Adipocyte (in vitro differentiated cells): ENCODE measurements at regions not wholly inside any gene's neighbourhood (a gene's known extent, or its start where the extent isn't known, plus 50 kb on each side); places are given as distances from the start of the nearest gene placed in this dataset.
"Not testable (repeated sequence)": the region's sequence is repeated elsewhere in the genome, so short reads cannot be mapped to it uniquely, and the experiment has no call there.

Source experiments
- DNase-seq: peaks from one replicate; pipeline ENCODE4 v3.0.0-alpha.2; 2015; ENCODE audit warnings: low read depth
- H3K27me3 ChIP-seq: replicated peaks from 2 replicates; pipeline ENCODE4 v1.7.0; 2013; ENCODE audit warnings: mild to moderate bottlenecking, low read length, moderate library complexity; ENCODE audit not compliant: control insufficient read depth, insufficient read depth
- H3K36me3 ChIP-seq: 2 replicates; pipeline ENCODE4 v1.7.0; 2013; ENCODE audit warnings: low read length, mild to moderate bottlenecking, moderate library complexity; ENCODE audit not compliant: control insufficient read depth, insufficient read depth, severe bottlenecking
- H3K4me1 ChIP-seq: 2 replicates; pipeline ENCODE4 v1.7.0; 2013; ENCODE audit warnings: mild to moderate bottlenecking, low read length, moderate library complexity; ENCODE audit not compliant: control insufficient read depth, insufficient read depth
- H3K4me3 ChIP-seq: 2 replicates; pipeline ENCODE4 v1.7.0; 2013; ENCODE audit warnings: mild to moderate bottlenecking, low read length, moderate library complexity
- H3K9ac ChIP-seq: 2 replicates; pipeline ENCODE4 v1.7.0; 2013; ENCODE audit warnings: mild to moderate bottlenecking, low read length, moderate library complexity
- H3K9me3 ChIP-seq: 2 replicates; pipeline ENCODE4 v1.7.0; 2013; ENCODE audit warnings: mild to moderate bottlenecking, low read length, moderate library complexity; ENCODE audit not compliant: control insufficient read depth

- Histone ChIP-seq H3K4me1 (no peaks in the 10 kb centered on the region), H3K9ac (no peak overlapping the region), H3K9me3 (no peaks in the 10 kb centered on the region), H3K27me3 (peaks cover 38% of the 10 kb centered on the region), H3K36me3 (no peaks in the 10 kb centered on the region), H3K4me3 (no peak overlapping the region)
- peak; percentile 41 for DNase-seq
These were observed 203.8 kb upstream of the RAI14 start for GRCh38 chr5:34452170-34452828.

GRCh38 chr5:34455098-34455497, 201.0 kb upstream of the RAI14 start:
- Histone ChIP-seq H3K9me3 (peaks cover 7% of the 10 kb centered on the region), H3K9ac (no peak overlapping the region), H3K4me3 (no peak overlapping the region), H3K27me3 (peaks cover 26% of the 10 kb centered on the region), H3K36me3 (no peaks in the 10 kb centered on the region), H3K4me1 (no peaks in the 10 kb centered on the region)
- DNase-seq, result no peak

GRCh38 chr5:34459908-34460307, 196.2 kb upstream of the RAI14 start:
- no peak for DNase-seq

GRCh38 chr5:34460496-34460895, 195.6 kb upstream of the RAI14 start:
- Histone ChIP-seq H3K27me3 (no peaks in the 10 kb centered on the region), H3K4me3 (no peak overlapping the region), H3K9ac (no peak overlapping the region), H3K9me3 (peaks cover 12% of the 10 kb centered on the region), H3K36me3 (no peaks in the 10 kb centered on the region), H3K4me1 (no peaks in the 10 kb centered on the region)
- DNase-seq, result peak; percentile 75

More at GRCh38 chr5:34459908-34460307, 196.2 kb upstream of the RAI14 start:
- H3K27me3 ChIP-seq, result no peaks in the 10 kb centered on the region
- H3K9ac ChIP-seq, result no peak overlapping the region
- peaks cover 12% of the 10 kb centered on the region for H3K9me3 ChIP-seq
- H3K36me3 ChIP-seq, result no peaks in the 10 kb centered on the region
- no peaks in the 10 kb centered on the region for H3K4me1 ChIP-seq
- no peak overlapping the region for H3K4me3 ChIP-seq

- Histone ChIP-seq H3K9me3 (peaks cover 9% of the 10 kb centered on the region), H3K4me1 (no peaks in the 10 kb centered on the region), H3K9ac (no peak overlapping the region), H3K4me3 (no peak overlapping the region), H3K36me3 (no peaks in the 10 kb centered on the region), H3K27me3 (no peaks in the 10 kb centered on the region)
- DNase-seq, result peak; percentile 22
These were observed 191.3 kb upstream of the RAI14 start for GRCh38 chr5:34464829-34465228.

GRCh38 chr5:34465301-34465700, 190.8 kb upstream of the RAI14 start:
- H3K36me3 ChIP-seq, H3K9ac ChIP-seq, H3K4me1 ChIP-seq, H3K9me3 ChIP-seq, H3K27me3 ChIP-seq: not testable (repeated sequence)
- DNase-seq, result peak; percentile 87
- H3K4me3 ChIP-seq, result peak overlapping the region; percentile 66

- not testable (repeated sequence) for H3K4me1 ChIP-seq, DNase-seq, H3K9me3 ChIP-seq, H3K27me3 ChIP-seq, H3K4me3 ChIP-seq, H3K9ac ChIP-seq, H3K36me3 ChIP-seq
These were observed 189.4 kb upstream of the RAI14 start for GRCh38 chr5:34466519-34467388.

- Histone ChIP-seq H3K4me3 (no peak overlapping the region), H3K9ac (no peak overlapping the region)
- no peak for DNase-seq
These were observed 188.7 kb upstream of the RAI14 start for GRCh38 chr5:34467436-34467835.

GRCh38 chr5:34467984-34468383, 188.1 kb upstream of the RAI14 start:
- not testable (repeated sequence) for H3K9me3 ChIP-seq, H3K4me3 ChIP-seq, H3K4me1 ChIP-seq, H3K9ac ChIP-seq, DNase-seq, H3K36me3 ChIP-seq, H3K27me3 ChIP-seq

More at GRCh38 chr5:34467436-34467835, 188.7 kb upstream of the RAI14 start:
- no peaks in the 10 kb centered on the region for H3K36me3 ChIP-seq
- H3K27me3 ChIP-seq, result no peaks in the 10 kb centered on the region
- peaks cover 7% of the 10 kb centered on the region for H3K9me3 ChIP-seq
- H3K4me1 ChIP-seq, result no peaks in the 10 kb centered on the region

- no peak overlapping the region for H3K9ac ChIP-seq
- no peaks in the 10 kb centered on the region for H3K36me3 ChIP-seq
- no peaks in the 10 kb centered on the region for H3K4me1 ChIP-seq
- H3K27me3 ChIP-seq, result no peaks in the 10 kb centered on the region
- no peak overlapping the region for H3K4me3 ChIP-seq
- no peak for DNase-seq
- H3K9me3 ChIP-seq, result peaks cover 7% of the 10 kb centered on the region
These were observed 186.2 kb upstream of the RAI14 start for GRCh38 chr5:34469971-34470370.

GRCh38 chr5:34474573-34475021, 181.5 kb upstream of the RAI14 start:
- H3K4me3 ChIP-seq, result no peak overlapping the region
- peaks cover 8% of the 10 kb centered on the region for H3K27me3 ChIP-seq
- no peaks in the 10 kb centered on the region for H3K4me1 ChIP-seq
- DNase-seq, result peak; percentile 84
- peaks cover 7% of the 10 kb centered on the region for H3K9me3 ChIP-seq
- H3K36me3 ChIP-seq, result no peaks in the 10 kb centered on the region
- H3K9ac ChIP-seq, result no peak overlapping the region
